Left renal pelvis (tissue), 4 donors: ENCODE measurements at regions not wholly inside any gene's neighbourhood (a gene's known extent, or its start where the extent isn't known, plus 50 kb on each side); places are given as distances from the start of the nearest gene placed in this dataset.
"Not testable (repeated sequence)": the region's sequence is repeated elsewhere in the genome, so short reads cannot be mapped to it uniquely, and the experiment has no call there.

Experiments used
- DNase-seq, 4 donors: peaks; one replicate each; pipeline ENCODE4 v3.0.0-alpha.2; 2013; ENCODE audit warnings: low read depth in 4 of 4, low spot score in 3 of 4

DNA sequence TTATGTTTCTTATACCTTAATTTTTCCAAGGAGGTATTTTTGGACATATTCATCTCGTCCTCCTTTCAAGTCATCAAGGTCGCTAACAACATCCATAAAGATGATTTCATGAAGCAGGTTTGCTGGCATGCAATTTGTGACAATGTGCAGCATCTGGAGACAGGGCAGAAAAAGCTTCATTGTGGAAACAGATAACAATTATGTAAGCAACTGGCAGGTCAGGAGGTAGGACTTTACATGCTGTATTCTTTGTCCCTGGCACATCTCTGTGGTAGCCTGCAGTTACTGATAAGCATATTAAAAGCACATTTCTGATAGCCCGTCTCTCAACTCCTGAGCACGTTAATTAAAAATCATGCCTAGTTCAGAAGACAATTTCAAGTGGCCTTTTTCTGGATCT is 156.8 kb downstream of the LEPR start:
- no peak for DNase-seq

DNA sequence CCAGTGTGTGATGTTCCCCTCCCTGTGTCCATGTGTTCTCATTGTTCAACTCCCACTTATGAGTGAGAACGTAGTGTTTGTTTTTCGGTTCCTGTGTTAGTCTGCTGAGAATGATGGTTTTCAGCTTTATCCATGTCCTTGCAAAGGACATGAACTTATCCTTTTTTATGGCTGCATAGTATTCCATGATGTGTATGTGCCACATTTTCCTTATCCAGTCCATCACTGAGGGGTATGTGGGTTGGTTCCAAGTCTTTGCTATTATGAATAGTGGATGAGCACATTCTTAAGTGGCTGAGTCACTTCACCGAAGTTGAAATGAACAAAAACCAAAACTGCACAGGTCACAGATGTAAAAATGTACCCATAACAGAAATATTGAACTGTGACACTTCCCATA is 157.5 kb downstream of the LEPR start:
- not testable (repeated sequence) for DNase-seq

DNA sequence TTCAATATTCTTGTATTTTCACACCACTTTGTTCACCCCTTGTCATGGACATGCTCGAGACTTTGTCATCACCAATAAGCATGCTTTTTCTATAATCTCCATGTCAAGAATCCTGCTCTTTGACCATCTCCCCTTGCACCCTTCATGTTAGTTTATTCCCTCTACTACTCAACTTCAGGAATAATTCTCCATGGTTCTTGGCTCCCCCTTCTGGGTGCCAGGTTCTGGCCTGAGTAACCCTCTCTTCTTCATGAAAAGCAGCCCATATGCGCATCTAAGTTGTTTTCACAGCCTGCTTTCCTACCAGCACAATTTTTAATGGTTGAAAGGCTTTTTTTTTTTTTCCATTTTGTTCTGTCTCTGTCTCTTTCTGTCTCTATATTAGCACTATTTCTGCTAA is 160.7 kb downstream of the LEPR start:
- no peak for DNase-seq

DNA sequence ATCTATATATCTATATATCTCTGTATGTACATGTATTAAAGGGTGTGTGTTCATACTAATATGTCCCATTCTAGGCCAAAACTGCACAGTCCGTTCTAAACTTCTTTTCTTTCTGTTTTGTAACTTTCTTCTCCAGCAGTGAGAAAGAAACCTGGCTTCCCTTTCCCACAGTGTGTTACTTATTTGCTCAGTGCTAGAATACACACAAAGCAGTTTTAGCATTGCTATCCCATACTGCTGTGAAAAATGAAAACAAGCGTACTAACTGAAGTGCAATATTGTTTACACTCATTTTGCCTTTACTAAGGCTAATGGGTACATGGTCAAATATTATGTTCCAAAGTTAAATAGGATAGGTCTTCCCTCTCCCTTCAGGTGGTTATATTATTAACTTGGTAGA is 163.9 kb downstream of the LEPR start:
- no peak for DNase-seq

DNA sequence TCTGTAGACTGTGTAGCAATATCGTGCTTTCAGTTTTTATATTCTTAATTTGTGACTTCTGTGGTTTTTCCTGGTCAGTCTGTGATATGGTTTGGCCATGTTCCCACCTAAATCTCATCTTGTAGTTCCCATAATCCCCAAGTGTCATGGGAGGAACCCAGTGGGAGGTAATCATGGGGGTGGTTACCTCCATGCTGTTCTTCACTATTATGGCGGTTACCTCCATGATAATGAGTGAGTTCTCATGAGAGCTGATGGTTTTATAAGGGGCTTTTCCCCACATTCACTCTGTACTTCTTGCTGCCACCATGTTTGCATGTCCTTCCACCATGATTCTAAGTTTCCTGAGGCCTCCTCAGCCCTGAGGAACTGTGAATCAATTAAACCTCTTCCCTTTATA is 169.8 kb downstream of the LEPR start:
- no peak for DNase-seq

DNA sequence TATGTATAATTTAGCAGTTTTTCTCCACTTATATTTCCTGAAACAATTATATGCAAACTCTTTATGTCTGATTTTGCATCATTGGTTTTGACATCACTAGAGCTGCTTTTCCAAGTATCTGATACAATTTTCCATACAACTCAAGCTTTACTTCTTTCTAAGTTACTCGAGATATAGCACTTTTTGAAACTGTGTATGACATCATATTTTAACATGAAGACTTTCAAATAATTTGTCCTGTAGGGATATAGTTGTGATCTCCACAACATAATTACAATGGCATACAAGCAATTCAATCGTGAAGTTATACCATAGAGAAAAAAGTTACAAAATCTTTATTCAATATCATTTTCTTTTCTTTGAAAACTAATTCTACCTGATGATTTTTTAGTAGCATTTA is 173.0 kb downstream of the LEPR start:
- DNase-seq, result no peak

DNA sequence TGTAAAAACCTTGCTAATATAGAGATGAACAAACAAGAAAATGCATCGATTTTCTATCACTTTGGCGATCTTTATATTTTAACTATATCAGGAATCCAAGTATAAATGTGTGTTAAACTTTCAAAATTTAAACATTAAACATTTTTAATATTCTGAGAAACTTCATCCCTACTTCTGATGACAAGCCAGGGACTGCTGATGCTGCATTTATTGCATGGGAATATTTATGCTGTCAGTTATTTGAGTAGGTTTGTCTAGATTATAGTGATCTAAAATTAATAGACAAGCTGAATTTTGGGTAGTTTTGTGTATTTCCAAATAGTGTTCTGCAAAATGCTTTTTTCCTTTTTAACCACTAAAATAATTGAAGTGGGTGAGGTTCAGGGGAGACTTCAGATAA is 175.3 kb downstream of the LEPR start:
- no peak for DNase-seq

DNA sequence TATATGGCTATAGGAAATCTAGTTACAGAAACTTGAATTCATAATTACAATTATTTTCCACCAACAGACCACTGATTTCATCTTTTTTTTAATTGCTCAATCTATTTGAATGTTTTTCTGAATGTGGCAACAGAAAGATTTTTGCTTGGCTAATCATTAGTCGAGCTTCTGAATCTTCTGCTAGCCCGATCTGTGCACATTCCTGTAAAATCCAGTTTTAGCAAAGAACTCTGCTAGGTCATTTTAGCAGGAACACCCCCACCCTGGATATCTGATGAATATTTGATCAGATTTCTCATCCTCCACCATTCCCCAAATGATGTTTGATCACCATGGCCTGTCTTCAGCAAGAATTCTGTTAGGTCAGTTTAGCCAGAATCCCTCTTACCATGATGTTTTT is 176.3 kb downstream of the LEPR start:
- DNase-seq, result no peak

DNA sequence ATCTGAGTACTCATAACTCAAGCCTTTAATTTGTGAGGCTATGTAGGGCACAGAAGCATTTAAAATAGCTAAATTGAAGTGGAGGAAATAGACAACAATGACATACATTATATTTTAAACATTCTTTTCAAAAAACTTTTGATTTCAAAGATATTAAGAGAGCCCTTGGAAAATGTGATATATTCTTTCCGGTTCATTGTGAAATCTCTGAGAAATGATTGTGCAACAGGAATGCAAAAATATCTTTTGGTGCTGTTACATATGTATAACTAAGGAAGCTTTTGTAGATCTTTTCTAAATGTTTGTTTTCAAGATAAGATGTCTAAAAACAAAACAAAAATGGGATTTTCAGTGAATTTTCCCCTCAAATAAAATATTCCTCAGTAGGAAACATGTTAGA is 185.2 kb downstream of the LEPR start:
- no peak for DNase-seq

DNA sequence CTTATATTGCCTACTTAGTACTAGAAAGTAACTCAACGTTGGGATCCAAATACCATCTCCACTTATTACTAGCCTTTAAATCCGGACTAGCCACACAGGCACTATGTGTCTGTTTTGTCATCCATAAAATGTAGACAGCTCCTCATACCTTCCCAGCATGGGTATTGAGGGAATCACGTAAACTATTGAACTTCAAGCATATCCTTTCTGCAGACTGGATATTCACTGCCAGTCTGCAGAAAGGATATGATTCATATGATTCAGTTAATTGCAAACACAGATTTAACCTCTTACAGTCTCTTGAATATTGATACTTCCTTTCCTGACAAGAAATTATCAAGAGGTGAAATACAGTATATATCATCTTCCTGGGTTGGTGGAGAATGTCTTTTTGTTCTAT is 186.0 kb downstream of the LEPR start:
- no peak for DNase-seq

DNA sequence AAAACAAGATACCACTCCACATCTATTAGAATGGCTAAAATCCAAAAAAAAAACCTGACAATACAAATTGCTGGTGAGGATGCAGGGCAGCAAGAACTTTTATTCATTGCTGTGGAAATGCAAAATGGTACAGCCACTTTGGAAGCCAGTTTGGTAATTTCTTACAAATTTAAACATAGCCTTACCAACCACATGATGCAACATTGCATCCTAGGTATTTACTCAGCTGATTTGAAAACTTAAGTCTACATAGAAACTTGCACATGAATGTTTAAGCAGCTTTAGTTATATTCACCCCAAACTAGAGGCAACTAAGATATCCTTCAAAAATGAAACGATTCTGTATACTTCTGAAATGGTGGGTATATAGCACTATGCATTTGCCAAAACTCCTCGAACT is 178.8 kb upstream of the PDE4B start:
- no peak for DNase-seq

DNA sequence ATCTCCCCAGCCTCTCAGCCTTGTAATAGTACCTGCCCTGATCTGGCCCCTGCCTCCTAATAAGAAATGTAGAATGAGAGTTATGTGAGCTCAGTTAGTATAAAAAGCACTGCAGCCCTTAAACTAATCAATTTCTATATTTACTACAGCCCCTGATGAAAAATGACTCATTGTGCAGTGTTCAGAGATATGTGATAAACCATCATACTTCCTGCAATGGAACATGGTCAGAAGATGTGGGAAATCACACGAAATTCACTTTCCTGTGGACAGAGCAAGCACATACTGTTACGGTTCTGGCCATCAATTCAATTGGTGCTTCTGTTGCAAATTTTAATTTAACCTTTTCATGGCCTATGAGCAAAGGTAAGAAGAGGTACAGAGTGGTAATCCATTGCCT is 176.8 kb upstream of the PDE4B start:
- no peak for DNase-seq

DNA sequence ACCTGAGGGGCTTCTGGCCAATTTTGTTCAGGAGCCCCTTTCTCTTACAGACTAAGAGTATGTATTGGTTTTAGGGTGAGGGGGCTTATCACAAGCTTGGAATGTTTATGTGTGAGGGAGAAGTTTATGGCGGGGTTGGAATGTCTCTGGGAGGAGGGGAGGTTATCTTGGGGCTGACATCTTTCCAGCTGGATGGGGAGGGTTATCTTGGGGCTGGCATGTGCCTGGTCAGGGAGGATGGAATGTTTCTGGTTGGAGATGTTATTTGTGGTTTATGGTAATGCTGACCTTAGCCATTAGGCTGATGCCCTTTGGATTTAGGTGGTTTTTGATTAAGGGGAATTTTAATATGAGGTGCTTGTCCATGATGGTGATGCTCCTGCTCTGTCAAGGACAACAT is 171.0 kb upstream of the PDE4B start:
- DNase-seq, result not testable (repeated sequence)

DNA sequence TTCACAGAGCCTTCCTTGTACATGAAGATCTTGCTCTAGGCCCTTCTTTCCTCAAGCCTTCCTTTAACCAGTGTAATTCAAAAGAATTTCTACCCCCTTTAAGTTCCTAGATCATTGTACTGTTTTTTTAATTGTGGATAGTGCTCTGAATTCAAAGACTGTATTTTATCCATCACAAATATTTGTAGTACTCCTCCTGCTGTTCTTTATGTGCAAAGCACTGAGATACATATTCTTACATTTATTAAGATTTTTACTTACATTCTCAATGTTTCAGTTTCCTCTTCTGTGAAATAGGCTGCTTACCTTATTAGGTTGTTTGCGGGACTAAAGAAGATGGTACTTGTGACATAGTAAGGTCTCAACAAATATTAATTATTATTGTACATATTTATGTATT is 168.8 kb upstream of the PDE4B start:
- no peak for DNase-seq

DNA sequence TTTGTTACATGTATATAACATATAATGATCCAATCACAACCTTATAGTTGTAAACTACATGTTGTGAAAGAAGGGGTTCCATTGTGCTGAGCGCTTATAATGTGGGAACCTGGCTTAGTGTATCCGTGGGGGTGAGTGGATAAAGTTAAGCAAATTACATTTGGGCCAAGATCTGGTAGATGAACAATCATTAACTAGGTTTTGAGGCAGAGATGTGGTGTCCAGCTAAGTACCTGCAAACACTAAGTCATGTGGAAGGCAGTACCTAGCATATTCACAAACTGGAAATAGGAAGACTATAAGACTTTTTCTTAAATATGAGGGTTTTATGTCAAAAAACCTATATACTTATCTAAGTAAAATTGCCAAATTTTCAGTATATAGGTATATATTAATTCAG is 167.2 kb upstream of the PDE4B start:
- no peak for DNase-seq

DNA sequence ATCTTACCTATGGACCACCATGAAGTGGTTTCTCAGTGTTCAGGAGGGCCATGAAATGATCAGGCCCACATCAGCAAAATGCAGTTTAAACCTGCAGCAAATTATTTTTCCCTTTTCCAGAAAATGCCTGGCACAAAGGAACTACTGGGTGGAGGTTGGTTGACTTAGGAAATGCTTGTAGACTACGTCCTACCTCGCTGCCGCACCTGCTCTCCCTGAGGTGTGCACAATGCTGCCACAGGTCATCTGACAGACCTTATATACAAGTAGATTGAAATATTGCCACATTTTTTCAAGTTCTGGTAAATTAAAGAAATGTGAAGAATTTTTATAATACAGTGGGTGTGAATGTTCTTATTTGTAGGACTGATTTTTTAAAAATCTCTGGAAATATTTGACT is 166.7 kb upstream of the PDE4B start:
- no peak for DNase-seq

DNA sequence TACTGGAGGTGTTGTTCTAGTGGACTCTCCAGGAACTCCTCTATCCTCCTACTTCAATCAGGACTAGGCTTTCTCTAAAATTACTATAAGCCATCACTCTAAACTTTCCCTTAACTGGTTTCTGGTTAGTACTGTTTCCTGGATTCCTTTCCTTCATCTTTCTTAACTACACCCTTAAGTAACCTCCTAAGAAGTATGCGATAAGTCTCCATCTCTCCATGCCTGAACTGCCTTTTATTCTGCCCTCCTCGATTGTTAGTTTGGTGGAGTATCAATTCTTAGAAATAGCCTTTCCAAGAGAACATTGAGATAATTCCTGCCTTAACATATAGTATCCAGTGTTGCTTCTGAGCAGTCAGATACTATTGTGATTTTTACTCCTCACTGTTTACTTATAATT is 162.9 kb upstream of the PDE4B start:
- no peak for DNase-seq

DNA sequence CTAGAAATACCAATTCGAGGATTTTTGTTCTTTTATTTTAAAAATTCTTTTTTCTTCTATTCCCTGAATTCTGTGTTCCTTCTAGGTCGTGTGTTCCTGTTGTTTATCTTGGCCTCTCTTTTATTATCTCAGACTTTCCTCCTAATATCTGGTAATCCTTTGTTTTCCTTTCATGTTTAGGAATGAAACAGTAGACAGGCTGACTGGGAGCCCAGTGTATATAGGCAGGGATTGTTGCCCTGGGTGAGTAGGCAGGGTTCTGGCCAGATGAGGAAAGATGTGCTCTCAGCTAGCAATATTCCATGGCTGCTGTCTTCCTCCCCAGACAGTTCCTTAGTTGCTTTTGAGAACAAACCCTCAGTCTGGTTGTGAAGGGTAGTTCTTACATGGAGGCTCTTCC is 161.8 kb upstream of the PDE4B start:
- no peak for DNase-seq

DNA sequence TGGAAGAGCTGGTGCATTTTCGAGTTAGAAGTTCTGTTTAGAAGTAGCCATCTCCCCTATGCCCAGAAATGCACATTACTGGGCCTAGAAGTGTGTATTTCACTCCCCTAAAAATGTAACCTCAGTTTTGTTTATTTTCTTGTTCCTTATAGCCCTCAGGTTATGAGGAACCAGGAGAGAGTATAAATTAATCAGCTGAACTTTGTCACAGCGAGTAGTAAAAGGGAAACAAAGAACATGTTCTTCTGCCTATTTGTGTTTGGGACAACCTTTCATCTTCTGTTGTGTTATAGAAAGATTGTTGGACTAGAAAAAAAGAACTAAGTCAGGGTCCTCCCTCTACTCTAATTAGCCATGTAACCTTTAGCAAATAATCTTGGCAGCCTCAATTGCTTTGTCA is 160.5 kb upstream of the PDE4B start:
- no peak for DNase-seq

DNA sequence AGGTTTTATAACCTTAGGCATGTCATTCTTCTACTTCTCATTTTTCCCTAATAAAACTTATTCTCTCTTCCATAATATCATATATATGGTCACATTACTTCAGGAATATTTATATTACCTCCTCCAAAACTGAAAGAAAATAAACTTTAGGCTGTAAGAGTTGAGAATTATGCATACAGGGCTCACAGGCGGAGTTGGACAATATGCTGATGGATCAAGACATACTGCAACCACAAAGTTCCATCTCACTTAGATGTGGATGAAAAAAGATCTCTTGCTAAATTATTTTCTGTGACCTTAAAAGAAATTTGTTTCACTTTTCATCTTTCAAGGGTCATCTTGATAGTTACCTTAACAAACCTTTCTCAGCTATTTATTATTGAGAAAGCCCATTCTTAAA is 152.6 kb upstream of the PDE4B start:
- DNase-seq, result no peak

DNA sequence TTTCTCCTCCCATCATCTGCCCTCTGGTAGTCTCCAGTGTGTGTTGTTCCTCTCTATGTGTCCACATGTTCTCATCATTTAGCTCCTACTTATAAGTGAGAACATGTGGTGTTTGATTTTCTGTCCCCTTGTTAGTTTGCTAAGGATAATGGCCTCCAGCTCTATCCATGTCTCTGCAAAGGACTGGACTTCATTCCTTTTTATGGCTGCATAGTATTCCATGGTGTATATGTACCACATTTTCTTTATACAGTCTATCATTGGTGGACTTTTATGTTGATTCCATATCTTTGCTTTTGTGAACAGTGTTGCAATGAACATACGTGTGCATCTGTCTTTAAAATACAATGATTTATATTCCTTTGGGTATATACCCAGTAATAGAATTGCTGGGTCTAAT is 143.5 kb upstream of the PDE4B start:
- DNase-seq, result not testable (repeated sequence)

DNA sequence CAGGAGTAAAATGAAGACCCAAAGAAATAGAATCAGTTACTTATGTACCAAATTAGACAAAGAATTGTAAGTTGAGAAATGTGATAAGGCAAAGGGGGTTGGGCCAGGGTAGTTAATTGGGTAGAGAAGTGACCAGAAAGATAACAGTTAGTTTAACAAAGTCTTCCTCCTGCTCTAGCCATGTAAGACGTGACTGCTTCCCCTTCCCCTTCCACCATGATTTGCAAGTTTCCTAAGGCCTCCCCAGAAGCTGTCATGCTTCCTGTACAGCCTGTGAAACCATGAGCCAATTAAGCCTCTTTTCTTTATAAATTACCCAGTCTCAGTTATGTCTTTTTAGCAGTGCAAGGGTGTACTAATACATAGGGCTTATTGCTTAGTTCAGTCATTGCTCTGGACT is 142.0 kb upstream of the PDE4B start:
- DNase-seq, result no peak

DNA sequence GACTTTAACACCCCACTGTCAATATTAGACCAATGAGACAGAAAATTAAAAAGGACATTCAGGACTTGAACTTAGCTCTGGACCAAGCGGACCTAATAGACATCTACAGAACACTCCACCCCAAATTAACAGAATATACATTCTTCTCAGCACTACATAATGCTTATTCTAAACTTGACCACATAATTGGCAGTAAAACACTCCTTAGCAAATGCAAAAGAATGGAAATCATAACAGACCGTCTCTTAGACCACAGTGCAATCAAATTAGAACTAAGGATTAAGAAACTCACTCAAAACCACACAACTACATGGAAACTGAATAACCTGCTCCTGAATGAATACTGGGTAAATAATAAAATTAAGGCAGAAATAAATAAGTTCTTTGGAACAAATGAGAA is 138.2 kb upstream of the PDE4B start:
- not testable (repeated sequence) for DNase-seq

DNA sequence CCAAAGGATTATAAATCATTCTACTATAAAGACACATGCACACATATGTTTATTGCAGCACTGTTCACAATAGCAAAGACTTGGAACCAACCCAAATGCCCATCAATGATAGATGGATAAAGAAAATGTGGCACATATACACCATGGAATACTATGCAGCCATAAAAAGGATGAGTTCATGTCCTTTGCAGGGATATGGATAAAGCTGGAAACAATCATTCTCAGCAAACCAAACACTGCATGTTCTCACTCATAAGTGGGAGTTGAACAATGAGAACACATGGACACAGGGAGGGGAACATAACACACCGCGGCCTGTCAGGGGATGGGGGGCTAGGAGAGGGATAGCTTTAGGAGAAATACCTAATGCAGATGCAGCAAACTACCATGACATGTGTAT is 135.1 kb upstream of the PDE4B start:
- DNase-seq, result not testable (repeated sequence)
